GM18505 (cell line): ENCODE measurements at regions not wholly inside any gene's neighbourhood (a gene's known extent, or its start where the extent isn't known, plus 50 kb on each side); places are given as distances from the start of the nearest gene placed in this dataset.

ENCODE experiments used
- ATAC-seq: cut with Tn5 transposase; IDR thresholded peaks from one replicate; pipeline ENCODE4 v1.9.1; 2021; ENCODE audit not compliant: unreplicated experiment
- POLR2A ChIP-seq: IDR thresholded peaks from 4 replicates; pipeline ENCODE4 v1.6.1; 2011; ENCODE audit warnings: borderline replicate concordance; ENCODE audit not compliant: insufficient read depth, insufficient read length; ENCODE audit errors: extremely low read depth

DNA sequence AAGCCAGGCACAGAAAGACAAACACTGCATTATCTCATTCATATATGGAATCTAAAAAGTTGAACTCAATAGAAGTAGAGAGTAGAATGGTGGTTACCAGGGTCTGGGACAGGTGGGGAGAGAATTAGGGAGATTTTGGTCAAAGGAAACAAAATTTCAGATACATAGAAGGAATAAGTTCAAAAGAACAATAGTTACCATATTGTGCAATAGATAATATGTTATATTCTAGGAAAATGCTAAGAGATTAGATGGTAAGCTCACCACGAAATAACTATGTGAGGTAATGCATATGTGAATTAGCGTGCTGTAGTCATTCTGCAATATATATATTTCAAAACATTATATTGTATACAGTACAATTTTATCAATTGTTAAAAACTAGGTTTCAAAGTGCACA, 442.5 kb downstream of the KCNH5 start:
- no peak for ATAC-seq
- no peak for TF ChIP-seq POLR2A

DNA sequence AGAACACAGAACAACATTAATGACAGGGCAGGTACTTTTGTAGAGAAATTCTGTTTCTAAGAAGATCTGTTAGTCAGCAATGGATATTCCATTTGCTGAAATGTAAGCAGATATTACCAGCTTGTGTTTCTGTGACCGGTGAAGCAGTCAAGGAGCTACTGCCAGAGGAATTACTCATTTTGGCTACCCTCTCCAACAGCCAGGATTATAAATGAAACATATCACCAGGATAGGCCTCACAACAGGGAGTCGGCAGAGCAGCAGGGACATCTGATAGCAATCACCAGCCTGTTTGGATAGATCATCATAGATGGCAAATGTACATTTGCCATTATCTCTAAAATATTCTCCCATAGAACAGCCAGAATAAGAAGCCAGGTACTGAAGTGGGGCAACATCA, 440.7 kb downstream of the KCNH5 start:
- ATAC-seq = no peak
- TF ChIP-seq POLR2A = no peak

DNA sequence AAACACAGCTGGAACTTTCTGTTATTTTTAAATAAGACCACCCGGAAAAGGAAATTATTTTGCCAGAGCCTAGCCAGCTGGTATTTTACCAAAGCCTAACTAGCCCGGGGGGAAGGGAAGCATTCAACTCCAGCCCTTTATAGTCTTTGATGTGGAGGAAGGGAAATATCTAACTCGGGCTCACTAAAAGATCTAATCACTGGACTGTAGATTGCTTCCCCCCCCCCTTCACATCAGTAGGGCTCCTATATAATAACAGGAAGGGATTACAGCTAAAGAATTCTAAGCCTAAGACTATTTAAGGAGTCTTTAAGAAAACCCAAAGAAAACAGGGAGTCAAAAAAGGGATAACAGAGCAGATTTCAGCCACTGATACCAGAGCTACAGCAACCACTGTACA, 431.1 kb downstream of the KCNH5 start:
- no peak for TF ChIP-seq POLR2A
- ATAC-seq = no peak

DNA sequence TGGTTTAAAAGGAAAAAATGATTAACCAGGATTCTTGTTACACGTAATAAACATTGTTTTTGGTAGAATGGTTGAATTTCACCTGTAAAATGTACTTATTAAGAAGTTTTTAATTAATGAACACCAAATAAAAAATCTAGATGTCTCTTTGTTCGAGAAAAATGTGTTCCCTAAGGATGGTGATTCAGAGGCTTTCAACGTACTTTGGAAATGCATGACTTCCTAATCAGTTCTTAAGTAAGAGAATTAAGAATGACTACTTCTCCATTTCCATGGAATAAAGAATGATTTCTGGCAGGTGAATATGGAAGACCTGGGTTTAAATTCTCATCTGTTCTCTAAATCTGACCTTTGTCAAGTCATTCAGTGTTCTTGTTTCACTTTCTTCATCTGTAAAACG, 428.6 kb downstream of the KCNH5 start:
- TF ChIP-seq POLR2A = no peak
- no peak for ATAC-seq

DNA sequence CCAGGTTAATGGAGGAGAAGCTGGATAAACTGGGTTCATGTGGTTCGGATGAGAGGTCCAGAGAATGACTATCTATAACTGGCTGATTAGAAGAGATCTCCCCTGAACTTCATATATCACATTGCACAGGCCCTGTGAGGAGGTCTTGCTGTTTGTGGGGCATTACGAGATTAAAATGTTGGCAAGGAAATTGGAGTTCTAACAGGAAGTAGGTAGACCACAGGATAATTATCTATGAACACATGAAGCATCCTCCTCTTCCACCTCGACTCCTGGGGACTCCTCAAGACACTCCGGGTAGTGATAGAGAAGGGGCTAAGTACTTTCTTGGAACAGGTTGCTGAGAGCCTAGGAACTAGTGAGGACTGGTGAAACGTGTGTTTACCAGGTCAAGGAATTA, 418.8 kb downstream of the KCNH5 start:
- ATAC-seq = no peak
- no peak for TF ChIP-seq POLR2A

DNA sequence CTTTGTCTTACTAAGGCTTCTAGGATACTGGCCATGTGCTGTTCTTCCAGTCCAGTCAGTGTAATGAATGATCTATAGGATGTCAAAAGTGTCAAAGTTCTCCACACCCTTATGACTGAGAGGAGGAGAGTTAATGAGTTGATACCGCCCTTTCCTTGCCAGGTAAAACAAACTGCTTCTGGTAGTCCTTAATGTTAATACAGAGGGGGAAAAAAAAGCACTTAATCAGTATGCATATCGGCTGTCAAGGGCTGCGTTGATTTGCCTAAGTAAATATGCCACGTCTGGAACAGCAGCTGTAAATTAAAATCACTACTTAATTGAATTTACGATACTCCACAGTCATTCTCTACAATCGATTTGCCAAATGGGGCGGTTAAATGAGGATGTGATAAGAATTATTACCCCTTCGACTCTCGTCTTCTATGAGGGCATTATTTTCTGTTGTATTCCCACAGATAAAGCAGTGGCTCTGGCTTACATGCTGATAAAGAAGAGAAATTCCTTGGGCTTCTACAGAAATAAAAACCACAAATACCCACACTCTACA, 416.0 kb downstream of the KCNH5 start:
- no peak for ATAC-seq
- TF ChIP-seq POLR2A = no peak

DNA sequence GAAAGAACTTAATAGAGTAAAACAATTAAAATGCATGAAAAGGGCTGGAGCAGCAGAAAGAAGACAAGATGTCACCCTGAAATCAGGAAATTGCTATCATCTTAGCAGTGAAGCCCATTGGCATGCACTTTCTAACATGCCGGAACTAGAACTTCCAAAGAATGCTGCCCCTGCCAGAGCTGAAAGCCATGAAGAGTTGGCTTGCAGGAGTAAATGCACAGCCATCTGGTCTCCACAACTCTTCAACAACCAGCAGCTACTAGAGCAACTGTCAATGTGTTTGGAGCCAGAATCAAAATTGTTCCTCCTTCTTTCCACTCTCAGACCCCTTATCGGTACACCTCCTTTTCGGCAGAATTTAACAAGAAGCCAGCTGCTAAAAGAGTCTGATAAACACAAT, 414.1 kb downstream of the KCNH5 start:
- no peak for TF ChIP-seq POLR2A

DNA sequence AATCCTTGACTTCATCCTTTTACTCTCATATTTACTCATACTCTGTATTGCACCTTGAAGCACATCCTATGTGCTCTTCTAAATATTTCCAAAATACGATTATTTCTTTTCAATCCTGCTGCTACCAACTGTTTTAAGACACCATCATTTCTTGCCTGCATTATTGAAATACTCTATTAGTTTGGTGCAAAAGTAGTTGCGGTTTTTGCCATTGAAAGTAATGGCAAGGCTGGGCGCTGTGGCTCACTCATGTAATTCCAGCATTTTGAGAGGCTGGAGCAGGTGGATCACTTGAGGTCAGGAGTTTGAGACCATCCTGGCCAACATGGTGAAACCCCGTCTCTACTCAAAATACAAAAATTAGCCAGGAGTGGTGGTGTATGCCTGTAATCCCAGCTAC, 412.5 kb downstream of the KCNH5 start:
- TF ChIP-seq POLR2A = no peak
- no peak for ATAC-seq

More for the DNA sequence above, 414.1 kb downstream of the KCNH5 start:
- no peak for ATAC-seq

DNA sequence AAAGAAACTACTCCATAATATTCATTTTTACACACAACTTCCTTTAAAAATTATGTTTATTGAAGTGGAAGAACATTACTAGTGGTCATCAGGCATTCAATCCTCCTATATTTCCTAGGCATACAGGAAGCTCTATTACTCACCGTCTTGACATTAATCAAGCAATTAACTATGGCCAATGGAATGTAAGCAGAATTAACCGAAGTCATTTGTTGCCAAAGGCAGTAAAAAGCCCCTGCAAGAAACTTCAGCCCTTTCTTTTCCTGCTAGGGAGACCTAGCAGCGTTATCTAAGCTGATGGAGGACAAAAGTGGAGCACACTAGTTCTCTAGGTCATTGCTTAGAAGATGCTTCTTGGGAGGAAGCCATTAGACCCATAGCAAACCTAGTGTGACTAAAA, 399.6 kb downstream of the KCNH5 start:
- TF ChIP-seq POLR2A = no peak
- ATAC-seq = no peak
